ENCODE measurements at regions not wholly inside any gene's neighbourhood (a gene's known extent, or its start where the extent isn't known, plus 50 kb on each side); places are given as distances from the start of the nearest gene placed in this dataset.
"Not testable (repeated sequence)": the region's sequence is repeated elsewhere in the genome, so short reads cannot be mapped to it uniquely, and the experiment has no call there.

GRCh38 chr10:106284802-106285587 is 879.5 kb downstream of the SORCS1 start:
- DNase-seq, result no peak

GRCh38 chr10:106280896-106281460 is 883.5 kb downstream of the SORCS1 start:
- DNase-seq, result no peak

GRCh38 chr10:106278383-106278782 is 886.1 kb downstream of the SORCS1 start:
- DNase-seq, result peak; percentile 31

GRCh38 chr10:106271237-106271636 is 893.3 kb downstream of the SORCS1 start:
- DNase-seq, result no peak

GRCh38 chr10:106268000-106268399 is 896.5 kb downstream of the SORCS1 start:
- no peak for DNase-seq

GRCh38 chr10:106267591-106267990 is 896.9 kb downstream of the SORCS1 start:
- no peak for DNase-seq

- not testable (repeated sequence) for DNase-seq
Measured at GRCh38 chr10:106257432-106257831, 907.1 kb downstream of the SORCS1 start.

- no peak for DNase-seq
Measured at GRCh38 chr10:106255111-106255678, 909.3 kb downstream of the SORCS1 start.

- no peak for DNase-seq
Measured at GRCh38 chr10:106254071-106254470, 910.4 kb downstream of the SORCS1 start.

- DNase-seq, result peak; percentile 72
Measured at GRCh38 chr10:106252541-106252940, 912.0 kb downstream of the SORCS1 start.

GRCh38 chr10:106251573-106251972 is 912.9 kb downstream of the SORCS1 start:
- no peak for DNase-seq

GRCh38 chr10:106242301-106242700 is 922.2 kb downstream of the SORCS1 start:
- no peak for DNase-seq

- DNase-seq, result no peak
Measured at GRCh38 chr10:106226828-106227227, 937.7 kb downstream of the SORCS1 start.

- no peak for DNase-seq
Measured at GRCh38 chr10:106226142-106226541, 938.4 kb downstream of the SORCS1 start.

GRCh38 chr10:106224676-106225075 is 939.8 kb downstream of the SORCS1 start:
- no peak for DNase-seq

GRCh38 chr10:106217627-106218026 is 946.9 kb downstream of the SORCS1 start:
- DNase-seq, result no peak

- DNase-seq, result no peak
Measured at GRCh38 chr10:106216085-106216484, 948.4 kb downstream of the SORCS1 start.

- no peak for DNase-seq
Measured at GRCh38 chr10:106214243-106214642, 950.3 kb downstream of the SORCS1 start.

GRCh38 chr10:106213493-106213892 is 951.0 kb downstream of the SORCS1 start:
- DNase-seq, result no peak

GRCh38 chr10:106198275-106198674 is 966.2 kb downstream of the SORCS1 start:
- no peak for DNase-seq

GRCh38 chr10:106189292-106189691 is 975.2 kb downstream of the SORCS1 start:
- peak; percentile 28 for DNase-seq

- no peak for DNase-seq
Measured at GRCh38 chr10:106185951-106186350, 978.6 kb downstream of the SORCS1 start.

GRCh38 chr10:106183041-106183440 is 981.5 kb downstream of the SORCS1 start:
- DNase-seq, result no peak

- no peak for DNase-seq
Measured at GRCh38 chr10:106182542-106182941, 982.0 kb downstream of the SORCS1 start.
